ENCODE measurements at regions not wholly inside any gene's neighbourhood (a gene's known extent, or its start where the extent isn't known, plus 50 kb on each side); places are given as distances from the start of the nearest gene placed in this dataset.

GRCh38 chr4:42821230-42821629 lies 71.3 kb upstream of the GRXCR1 start:
- H4K20me1 ChIP-seq (ENCODE audit: insufficient read depth), result no peaks in the 10 kb centered on the region; the same call in 1 of the 2 replicates
- H3K9ac ChIP-seq (ENCODE audit: low read length), result no peak overlapping the region
- H3K9me2 ChIP-seq (ENCODE audit: insufficient read depth), result no peaks in the 10 kb centered on the region
- no peak overlapping the region for H2AFZ ChIP-seq (ENCODE audit: low read depth, low read length, poor library complexity, severe bottlenecking)
- intact Hi-C loops (cut with micrococcal nuclease), result no loop called here
- H3K27me3 ChIP-seq (ENCODE audit: insufficient read depth, low read length), result no peaks in the 10 kb centered on the region
- no peaks in the 10 kb centered on the region; a peak in 1 of 4 replicates for H3K36me3 ChIP-seq (ENCODE audit: control insufficient read depth in 1 of 2, insufficient read depth in 2 of 2, low read length in 2 of 2)
- H3K27ac ChIP-seq (ENCODE audit: low read depth, low read length), result no peak overlapping the region
- ChIA-PET RAD21 (ENCODE audit: low non-redundant PET in 1 of 2, low total read pairs in 2 of 2, uncharacterized antibody in 2 of 2, unreplicated experiment in 2 of 2) (no interaction called here), CTCF (no interaction called here), POLR2A (no interaction called here)
- DNase-seq (ENCODE audit: low read depth, low spot score), result no peak
- no TSS peak for BruUV-seq (replicated peaks)
- no peaks in the 10 kb centered on the region for H3K79me2 ChIP-seq (ENCODE audit: insufficient read depth, low read length)
- H3K4me1 ChIP-seq (ENCODE audit: control insufficient read depth in 1 of 2, insufficient read depth in 2 of 2, low read length in 2 of 2), result no peaks in the 10 kb centered on the region
- no peak overlapping the region for H3K4me3 ChIP-seq (replicated peaks in 1 of 2; ENCODE audit: low read depth in 1 of 2, low read length in 2 of 2)
- H3K4me2 ChIP-seq (ENCODE audit: low read length), result no peak overlapping the region
- no peak for ATAC-seq
- TF ChIP-seq REST (IDR thresholded peaks at IDR 0.05; ENCODE audit: low read depth) (no peak), ZBTB33 (IDR thresholded peaks at IDR 0.05; ENCODE audit: extremely low read depth, insufficient replicate concordance, low read length) (no peak), ZFX (IDR thresholded peaks at IDR 0.05) (no peak), SIN3A (IDR thresholded peaks at IDR 0.05; ENCODE audit: low read depth) (no peak), RAD21 (IDR thresholded peaks at IDR 0.05; ENCODE audit: low read depth) (no peak), JUND (IDR thresholded peaks at IDR 0.05) (no peak)
- H3K9me3 ChIP-seq (ENCODE audit: control insufficient read depth in 1 of 2, insufficient read depth in 1 of 2, low read depth in 1 of 2, low read length in 2 of 2), result no peaks in the 10 kb centered on the region
